ENCODE measurements at regions not wholly inside any gene's neighbourhood (a gene's known extent, or its start where the extent isn't known, plus 50 kb on each side); places are given as distances from the start of the nearest gene placed in this dataset.

- H3K9ac ChIP-seq (ENCODE audit: low read depth, low read length): no peak overlapping the region
- no peak overlapping the region for H3K4me3 ChIP-seq (ENCODE audit: low read depth, low read length)
- no peaks in the 10 kb centered on the region for H3K36me3 ChIP-seq (ENCODE audit: control insufficient read depth, insufficient read depth, low read length)
- H3K9me3 ChIP-seq (ENCODE audit: control insufficient read depth, insufficient read depth, low read length): no peaks in the 10 kb centered on the region
- no peaks in the 10 kb centered on the region for H3K4me1 ChIP-seq (ENCODE audit: control insufficient read depth, insufficient read depth, low read length)
- H3K27me3 ChIP-seq (ENCODE audit: control insufficient read depth, insufficient read depth, low read length): no peaks in the 10 kb centered on the region
These were observed 460.8 kb upstream of the CDH20 start for GRCh38 chr18:60872434-60872833.

- no peaks in the 10 kb centered on the region for H3K9me3 ChIP-seq (ENCODE audit: control insufficient read depth, insufficient read depth, low read length)
- no peak overlapping the region for H3K4me3 ChIP-seq (ENCODE audit: low read depth, low read length)
- no peaks in the 10 kb centered on the region for H3K27me3 ChIP-seq (ENCODE audit: control insufficient read depth, insufficient read depth, low read length)
- H3K9ac ChIP-seq (ENCODE audit: low read depth, low read length): no peak overlapping the region
- H3K4me1 ChIP-seq (ENCODE audit: control insufficient read depth, insufficient read depth, low read length): no peaks in the 10 kb centered on the region
- H3K36me3 ChIP-seq (ENCODE audit: control insufficient read depth, insufficient read depth, low read length): no peaks in the 10 kb centered on the region
These were observed 459.5 kb upstream of the CDH20 start for GRCh38 chr18:60873708-60874107.

- Histone ChIP-seq H3K36me3 (ENCODE audit: control insufficient read depth, insufficient read depth, low read length) (no peaks in the 10 kb centered on the region), H3K4me3 (ENCODE audit: low read depth, low read length) (no peak overlapping the region), H3K9ac (ENCODE audit: low read depth, low read length) (no peak overlapping the region), H3K27me3 (ENCODE audit: control insufficient read depth, insufficient read depth, low read length) (no peaks in the 10 kb centered on the region), H3K4me1 (ENCODE audit: control insufficient read depth, insufficient read depth, low read length) (no peaks in the 10 kb centered on the region), H3K9me3 (ENCODE audit: control insufficient read depth, insufficient read depth, low read length) (no peaks in the 10 kb centered on the region)
These were observed 457.2 kb upstream of the CDH20 start for GRCh38 chr18:60875957-60876507.

GRCh38 chr18:60880184-60880583 is 453.0 kb upstream of the CDH20 start:
- no peak overlapping the region for H3K4me3 ChIP-seq (ENCODE audit: low read depth, low read length)
- H3K4me1 ChIP-seq (ENCODE audit: control insufficient read depth, insufficient read depth, low read length): no peaks in the 10 kb centered on the region
- no peaks in the 10 kb centered on the region for H3K9me3 ChIP-seq (ENCODE audit: control insufficient read depth, insufficient read depth, low read length)
- H3K27me3 ChIP-seq (ENCODE audit: control insufficient read depth, insufficient read depth, low read length): no peaks in the 10 kb centered on the region
- no peaks in the 10 kb centered on the region for H3K36me3 ChIP-seq (ENCODE audit: control insufficient read depth, insufficient read depth, low read length)
- H3K9ac ChIP-seq (ENCODE audit: low read depth, low read length): no peak overlapping the region

- Histone ChIP-seq H3K9ac (ENCODE audit: low read depth, low read length) (no peak overlapping the region), H3K4me3 (ENCODE audit: low read depth, low read length) (no peak overlapping the region), H3K9me3 (ENCODE audit: control insufficient read depth, insufficient read depth, low read length) (no peaks in the 10 kb centered on the region), H3K36me3 (ENCODE audit: control insufficient read depth, insufficient read depth, low read length) (no peaks in the 10 kb centered on the region), H3K27me3 (ENCODE audit: control insufficient read depth, insufficient read depth, low read length) (no peaks in the 10 kb centered on the region), H3K4me1 (ENCODE audit: control insufficient read depth, insufficient read depth, low read length) (no peaks in the 10 kb centered on the region)
These were observed 449.6 kb upstream of the CDH20 start for GRCh38 chr18:60883587-60883986.

GRCh38 chr18:60888071-60888624 is 445.1 kb upstream of the CDH20 start:
- no peaks in the 10 kb centered on the region for H3K27me3 ChIP-seq (ENCODE audit: control insufficient read depth, insufficient read depth, low read length)
- no peaks in the 10 kb centered on the region for H3K36me3 ChIP-seq (ENCODE audit: control insufficient read depth, insufficient read depth, low read length)
- no peaks in the 10 kb centered on the region for H3K9me3 ChIP-seq (ENCODE audit: control insufficient read depth, insufficient read depth, low read length)
- no peaks in the 10 kb centered on the region for H3K4me1 ChIP-seq (ENCODE audit: control insufficient read depth, insufficient read depth, low read length)
- no peak overlapping the region for H3K4me3 ChIP-seq (ENCODE audit: low read depth, low read length)
- H3K9ac ChIP-seq (ENCODE audit: low read depth, low read length): no peak overlapping the region

- Histone ChIP-seq H3K36me3 (ENCODE audit: control insufficient read depth, insufficient read depth, low read length) (no peaks in the 10 kb centered on the region), H3K4me1 (ENCODE audit: control insufficient read depth, insufficient read depth, low read length) (no peaks in the 10 kb centered on the region), H3K9ac (ENCODE audit: low read depth, low read length) (no peak overlapping the region), H3K9me3 (ENCODE audit: control insufficient read depth, insufficient read depth, low read length) (no peaks in the 10 kb centered on the region), H3K4me3 (ENCODE audit: low read depth, low read length) (no peak overlapping the region), H3K27me3 (ENCODE audit: control insufficient read depth, insufficient read depth, low read length) (no peaks in the 10 kb centered on the region)
These were observed 443.8 kb upstream of the CDH20 start for GRCh38 chr18:60889442-60889841.

- H3K27me3 ChIP-seq (ENCODE audit: control insufficient read depth, insufficient read depth, low read length): no peaks in the 10 kb centered on the region
- H3K36me3 ChIP-seq (ENCODE audit: control insufficient read depth, insufficient read depth, low read length): no peaks in the 10 kb centered on the region
- H3K9me3 ChIP-seq (ENCODE audit: control insufficient read depth, insufficient read depth, low read length): no peaks in the 10 kb centered on the region
- H3K9ac ChIP-seq (ENCODE audit: low read depth, low read length): no peak overlapping the region
- H3K4me3 ChIP-seq (ENCODE audit: low read depth, low read length): no peak overlapping the region
- H3K4me1 ChIP-seq (ENCODE audit: control insufficient read depth, insufficient read depth, low read length): no peaks in the 10 kb centered on the region
These were observed 441.3 kb upstream of the CDH20 start for GRCh38 chr18:60891936-60892335.

GRCh38 chr18:60892441-60892840 is 440.8 kb upstream of the CDH20 start:
- Histone ChIP-seq H3K9me3 (ENCODE audit: control insufficient read depth, insufficient read depth, low read length) (no peaks in the 10 kb centered on the region), H3K4me1 (ENCODE audit: control insufficient read depth, insufficient read depth, low read length) (no peaks in the 10 kb centered on the region), H3K27me3 (ENCODE audit: control insufficient read depth, insufficient read depth, low read length) (no peaks in the 10 kb centered on the region), H3K36me3 (ENCODE audit: control insufficient read depth, insufficient read depth, low read length) (no peaks in the 10 kb centered on the region), H3K9ac (ENCODE audit: low read depth, low read length) (no peak overlapping the region), H3K4me3 (ENCODE audit: low read depth, low read length) (no peak overlapping the region)

- Histone ChIP-seq H3K4me1 (ENCODE audit: control insufficient read depth, insufficient read depth, low read length) (no peaks in the 10 kb centered on the region), H3K4me3 (ENCODE audit: low read depth, low read length) (no peak overlapping the region), H3K9me3 (ENCODE audit: control insufficient read depth, insufficient read depth, low read length) (no peaks in the 10 kb centered on the region), H3K27me3 (ENCODE audit: control insufficient read depth, insufficient read depth, low read length) (no peaks in the 10 kb centered on the region), H3K36me3 (ENCODE audit: control insufficient read depth, insufficient read depth, low read length) (no peaks in the 10 kb centered on the region), H3K9ac (ENCODE audit: low read depth, low read length) (no peak overlapping the region)
These were observed 440.4 kb upstream of the CDH20 start for GRCh38 chr18:60892855-60893254.

- Histone ChIP-seq H3K9ac (ENCODE audit: low read depth, low read length) (no peak overlapping the region), H3K9me3 (ENCODE audit: control insufficient read depth, insufficient read depth, low read length) (no peaks in the 10 kb centered on the region), H3K4me3 (ENCODE audit: low read depth, low read length) (no peak overlapping the region), H3K36me3 (ENCODE audit: control insufficient read depth, insufficient read depth, low read length) (no peaks in the 10 kb centered on the region), H3K4me1 (ENCODE audit: control insufficient read depth, insufficient read depth, low read length) (no peaks in the 10 kb centered on the region), H3K27me3 (ENCODE audit: control insufficient read depth, insufficient read depth, low read length) (no peaks in the 10 kb centered on the region)
These were observed 439.7 kb upstream of the CDH20 start for GRCh38 chr18:60893355-60894097.

- Histone ChIP-seq H3K4me1 (ENCODE audit: control insufficient read depth, insufficient read depth, low read length) (no peaks in the 10 kb centered on the region), H3K9ac (ENCODE audit: low read depth, low read length) (no peak overlapping the region), H3K36me3 (ENCODE audit: control insufficient read depth, insufficient read depth, low read length) (no peaks in the 10 kb centered on the region), H3K9me3 (ENCODE audit: control insufficient read depth, insufficient read depth, low read length) (no peaks in the 10 kb centered on the region), H3K4me3 (ENCODE audit: low read depth, low read length) (no peak overlapping the region), H3K27me3 (ENCODE audit: control insufficient read depth, insufficient read depth, low read length) (no peaks in the 10 kb centered on the region)
These were observed 438.8 kb upstream of the CDH20 start for GRCh38 chr18:60894254-60894945.

All from iPS-15b (cell line).